Keratinocyte (primary cell): ENCODE measurements at regions not wholly inside any gene's neighbourhood (a gene's known extent, or its start where the extent isn't known, plus 50 kb on each side); places are given as distances from the start of the nearest gene placed in this dataset.

Source experiments
- DNase-seq: peaks from one replicate; pipeline ENCODE4 v3.0.0-alpha.2; 2011; ENCODE audit warnings: low read depth, missing footprints, low spot score
- FAIRE-seq: peaks from 2 replicates; lab custom pipeline; 2011; peaks lifted over from hg19 to GRCh38; lab: Jason Lieb, UNC
- H2AFZ ChIP-seq: 2 replicates; pipeline ENCODE4 v1.6.0; 2012; ENCODE audit warnings: low read length, control low read depth, inconsistent platforms; ENCODE audit not compliant: control insufficient read depth
- H3K27ac ChIP-seq: 2 replicates; pipeline ENCODE4 v1.5.1; 2011; ENCODE audit warnings: low read length; ENCODE audit not compliant: control insufficient read depth, insufficient read depth
- H3K27me3 ChIP-seq: 3 replicates; pipeline ENCODE4 v1.6.0; 2011; ENCODE audit warnings: low read length; ENCODE audit not compliant: control insufficient read depth, insufficient read depth; ENCODE audit errors: extremely low read depth
- H3K36me3 ChIP-seq, 2 experiments: 2 replicates in 1 of 2; 3 replicates in 1 of 2; pipeline ENCODE4 v1.5.1; 2011; ENCODE audit warnings: low read length in 2 of 2, mild to moderate bottlenecking in 1 of 2; ENCODE audit not compliant: control insufficient read depth in 2 of 2, insufficient read depth in 2 of 2; ENCODE audit errors: extremely low read depth in 1 of 2
- H3K4me1 ChIP-seq: 3 replicates; pipeline ENCODE4 v1.5.1; 2011; ENCODE audit warnings: low read length; ENCODE audit not compliant: control insufficient read depth, insufficient read depth; ENCODE audit errors: extremely low read depth
- H3K4me2 ChIP-seq: 3 replicates; pipeline ENCODE4 v1.6.0; 2011; ENCODE audit warnings: low read depth, low read length; ENCODE audit not compliant: control insufficient read depth, insufficient read depth; ENCODE audit errors: extremely low read depth
- H3K4me3 ChIP-seq, 3 experiments: fragments of 200-600 bp in 1 of 3; sonication (generic) in 1 of 3; 2 replicates in 2 of 3; 3 replicates in 1 of 3; pipeline ENCODE4 v1.5.1; 2011 to 2016; ENCODE audit warnings: low read length in 3 of 3, mild to moderate bottlenecking in 3 of 3, control low read depth in 2 of 3, inconsistent platforms in 1 of 3, low read depth in 1 of 3, mixed read lengths in 1 of 3, mixed run types in 1 of 3, moderate library complexity in 1 of 3; ENCODE audit not compliant: control insufficient read depth in 2 of 3, insufficient read depth in 2 of 3; ENCODE audit errors: extremely low read depth in 1 of 3
- H3K79me2 ChIP-seq: 2 replicates; pipeline ENCODE4 v1.6.0; 2012; ENCODE audit warnings: low read length; ENCODE audit not compliant: control insufficient read depth, insufficient read depth
- H3K9ac ChIP-seq: 3 replicates; pipeline ENCODE4 v1.6.0; 2011; ENCODE audit warnings: low read length; ENCODE audit not compliant: control insufficient read depth, insufficient read depth; ENCODE audit errors: extremely low read depth
- H3K9me1 ChIP-seq: 3 replicates; pipeline ENCODE4 v1.6.0; 2011; ENCODE audit warnings: low read length; ENCODE audit not compliant: control insufficient read depth, insufficient read depth; ENCODE audit errors: extremely low read depth
- H3K9me3 ChIP-seq: 2 replicates; pipeline ENCODE4 v1.5.1; 2012; ENCODE audit warnings: low read depth, low read length; ENCODE audit not compliant: control insufficient read depth
- H4K20me1 ChIP-seq: 3 replicates; pipeline ENCODE4 v1.6.0; 2011; ENCODE audit warnings: low read length; ENCODE audit not compliant: control insufficient read depth, insufficient read depth; ENCODE audit errors: extremely low read depth
- EZH2 ChIP-seq: IDR thresholded peaks from one replicate; pipeline ENCODE4 v1.6.1; 2012; ENCODE audit warnings: inconsistent platforms, mild to moderate bottlenecking, low read length, moderate library complexity
- dilution Hi-C: fragments of 300-500 bp; cut with MboI; formaldehyde crosslinking; loops from one replicate; pipeline ENCODE4 v1.7.0; 2020; ENCODE audit warnings: low sequenced_read_pairs; ENCODE audit not compliant: extremely low pct_ligation_motif_present
- TF ChIP-seq, protein P1 (sequence below), 3 experiments: IDR thresholded peaks in 1 of 3; conservative IDR thresholded peaks in 1 of 3; optimal IDR thresholded peaks in 1 of 3; 2 replicates in 2 of 3; 3 replicates in 1 of 3; pipeline versions ENCODE3 to v1.5.1; 2011; ENCODE audit warnings: low read length in 3 of 3, mild to moderate bottlenecking in 3 of 3, moderate library complexity in 2 of 3, control low read depth in 1 of 3, inconsistent platforms in 1 of 3; ENCODE audit not compliant: insufficient read depth in 2 of 3; ENCODE audit errors: extremely low read depth in 1 of 3

DNA sequence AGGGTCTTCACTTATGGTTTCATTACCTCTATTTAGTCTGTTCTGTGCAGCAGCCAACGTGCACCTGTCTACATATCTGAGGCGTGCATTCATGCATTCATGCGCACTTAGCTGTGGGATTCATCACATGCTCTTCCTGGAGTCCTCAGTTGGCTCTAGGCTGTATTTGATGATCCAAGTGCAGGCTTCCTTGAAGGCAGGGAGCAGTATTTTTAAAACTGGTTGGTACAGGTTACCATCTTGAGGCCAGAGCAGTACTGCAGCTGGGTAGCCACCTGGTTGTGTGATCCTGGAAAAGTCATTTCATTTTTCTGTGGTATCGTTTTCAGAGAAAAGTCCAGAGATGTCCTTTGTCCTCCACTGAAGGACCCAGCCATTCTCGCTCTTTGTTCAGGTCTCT is 109.8 kb downstream of the EN1 start:
- H3K4me1 ChIP-seq, result peaks cover 18% of the 10 kb centered on the region
- no peak overlapping the region for H3K4me3 ChIP-seq
- TF ChIP-seq, protein P1, sequence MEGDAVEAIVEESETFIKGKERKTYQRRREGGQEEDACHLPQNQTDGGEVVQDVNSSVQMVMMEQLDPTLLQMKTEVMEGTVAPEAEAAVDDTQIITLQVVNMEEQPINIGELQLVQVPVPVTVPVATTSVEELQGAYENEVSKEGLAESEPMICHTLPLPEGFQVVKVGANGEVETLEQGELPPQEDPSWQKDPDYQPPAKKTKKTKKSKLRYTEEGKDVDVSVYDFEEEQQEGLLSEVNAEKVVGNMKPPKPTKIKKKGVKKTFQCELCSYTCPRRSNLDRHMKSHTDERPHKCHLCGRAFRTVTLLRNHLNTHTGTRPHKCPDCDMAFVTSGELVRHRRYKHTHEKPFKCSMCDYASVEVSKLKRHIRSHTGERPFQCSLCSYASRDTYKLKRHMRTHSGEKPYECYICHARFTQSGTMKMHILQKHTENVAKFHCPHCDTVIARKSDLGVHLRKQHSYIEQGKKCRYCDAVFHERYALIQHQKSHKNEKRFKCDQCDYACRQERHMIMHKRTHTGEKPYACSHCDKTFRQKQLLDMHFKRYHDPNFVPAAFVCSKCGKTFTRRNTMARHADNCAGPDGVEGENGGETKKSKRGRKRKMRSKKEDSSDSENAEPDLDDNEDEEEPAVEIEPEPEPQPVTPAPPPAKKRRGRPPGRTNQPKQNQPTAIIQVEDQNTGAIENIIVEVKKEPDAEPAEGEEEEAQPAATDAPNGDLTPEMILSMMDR (optimal IDR thresholded peaks at IDR 0.05 in 1 of 3, IDR thresholded peaks at IDR 0.05 in 1 of 3, conservative IDR thresholded peaks at IDR 0.05 in 1 of 3; ENCODE audit: extremely low read depth in 1 of 3, insufficient read depth in 2 of 3, low read length in 3 of 3), result peak; percentile 31 to 64 (median 55)
- TF ChIP-seq EZH2, result no peak
- H3K9me3 ChIP-seq, result no peaks in the 10 kb centered on the region
- no peaks in the 10 kb centered on the region for H3K9me1 ChIP-seq
- no peaks in the 10 kb centered on the region for H4K20me1 ChIP-seq
- FAIRE-seq, result peak; percentile 81
- H3K36me3 ChIP-seq, result no peaks in the 10 kb centered on the region
- H3K4me2 ChIP-seq, result peak overlapping the region; percentile 52
- no peaks in the 10 kb centered on the region for H3K79me2 ChIP-seq
- H3K9ac ChIP-seq, result no peak overlapping the region
- no peak overlapping the region for H3K27ac ChIP-seq
- no peak overlapping the region for H2AFZ ChIP-seq
- peak; percentile 49 for DNase-seq
- no peaks in the 10 kb centered on the region for H3K27me3 ChIP-seq
- dilution Hi-C loops, result no loop called here

DNA sequence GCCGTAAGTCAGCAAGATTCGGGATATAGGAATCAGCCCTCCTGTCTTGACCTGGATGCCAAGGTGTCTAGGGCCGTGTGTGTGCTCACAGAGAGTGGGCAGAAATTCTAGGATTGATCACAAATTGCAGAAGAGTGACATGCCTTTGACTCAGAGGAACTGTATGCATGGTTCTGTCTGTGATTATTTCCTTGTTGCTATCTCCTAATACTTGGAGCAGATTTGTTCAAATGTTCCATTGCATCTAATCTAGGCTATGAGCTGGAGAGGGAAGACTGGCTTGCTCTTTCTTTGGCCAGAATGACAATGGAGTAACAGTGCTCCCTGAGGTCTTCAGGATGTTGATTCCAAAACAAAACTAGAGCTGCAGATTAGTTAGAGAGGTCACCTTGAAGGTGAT is 115.0 kb downstream of the EN1 start:
- Histone ChIP-seq H3K9ac (no peak overlapping the region), H3K9me1 (no peaks in the 10 kb centered on the region), H3K4me1 (peaks cover 17% of the 10 kb centered on the region), H3K4me2 (no peak overlapping the region), H3K79me2 (no peaks in the 10 kb centered on the region), H3K9me3 (peaks cover 2% of the 10 kb centered on the region), H3K4me3 (no peak overlapping the region), H2AFZ (no peak overlapping the region), H3K27ac (no peak overlapping the region), H3K27me3 (no peaks in the 10 kb centered on the region), H4K20me1 (no peaks in the 10 kb centered on the region), H3K36me3 (no peaks in the 10 kb centered on the region)
- no peak for DNase-seq
- TF ChIP-seq, protein P1 (optimal IDR thresholded peaks at IDR 0.05 in 1 of 3, IDR thresholded peaks at IDR 0.05 in 1 of 3, conservative IDR thresholded peaks at IDR 0.05 in 1 of 3; ENCODE audit: extremely low read depth in 1 of 3, insufficient read depth in 2 of 3, low read length in 3 of 3), result no peak
- no peak for TF ChIP-seq EZH2
- dilution Hi-C loops, result no loop called here
- FAIRE-seq, result no peak
